ENCODE measurements at regions not wholly inside any gene's neighbourhood (a gene's known extent, or its start where the extent isn't known, plus 50 kb on each side); places are given as distances from the start of the nearest gene placed in this dataset.

DNA sequence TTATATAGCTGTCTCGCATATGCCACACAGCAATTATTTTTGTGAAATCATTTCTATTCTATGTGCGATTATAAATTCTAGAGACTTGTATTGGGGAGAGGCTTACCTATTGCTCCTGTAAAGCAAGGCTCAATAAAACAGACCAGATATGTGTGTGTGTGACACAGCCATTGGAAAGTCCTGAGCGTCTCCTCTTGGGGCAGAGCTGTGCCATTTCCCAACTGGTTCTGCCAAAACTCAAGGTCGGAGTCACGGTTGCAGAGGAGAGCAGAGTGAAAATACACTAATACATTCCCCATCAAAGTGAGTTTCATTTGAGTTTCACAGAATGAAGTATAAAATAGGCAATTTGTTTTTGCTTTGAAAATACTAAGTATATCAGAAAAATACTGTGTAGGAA, 567.4 kb upstream of the FZD8 start:
- TF ChIP-seq, protein P1, sequence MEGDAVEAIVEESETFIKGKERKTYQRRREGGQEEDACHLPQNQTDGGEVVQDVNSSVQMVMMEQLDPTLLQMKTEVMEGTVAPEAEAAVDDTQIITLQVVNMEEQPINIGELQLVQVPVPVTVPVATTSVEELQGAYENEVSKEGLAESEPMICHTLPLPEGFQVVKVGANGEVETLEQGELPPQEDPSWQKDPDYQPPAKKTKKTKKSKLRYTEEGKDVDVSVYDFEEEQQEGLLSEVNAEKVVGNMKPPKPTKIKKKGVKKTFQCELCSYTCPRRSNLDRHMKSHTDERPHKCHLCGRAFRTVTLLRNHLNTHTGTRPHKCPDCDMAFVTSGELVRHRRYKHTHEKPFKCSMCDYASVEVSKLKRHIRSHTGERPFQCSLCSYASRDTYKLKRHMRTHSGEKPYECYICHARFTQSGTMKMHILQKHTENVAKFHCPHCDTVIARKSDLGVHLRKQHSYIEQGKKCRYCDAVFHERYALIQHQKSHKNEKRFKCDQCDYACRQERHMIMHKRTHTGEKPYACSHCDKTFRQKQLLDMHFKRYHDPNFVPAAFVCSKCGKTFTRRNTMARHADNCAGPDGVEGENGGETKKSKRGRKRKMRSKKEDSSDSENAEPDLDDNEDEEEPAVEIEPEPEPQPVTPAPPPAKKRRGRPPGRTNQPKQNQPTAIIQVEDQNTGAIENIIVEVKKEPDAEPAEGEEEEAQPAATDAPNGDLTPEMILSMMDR (conservative IDR thresholded peaks at IDR 0.05), result no peak
- no peak for TF ChIP-seq ZFX (IDR thresholded peaks at IDR 0.05)

Data from C4-2B (cell line).